HepG2 (cell line): ENCODE measurements at regions not wholly inside any gene's neighbourhood (a gene's known extent, or its start where the extent isn't known, plus 50 kb on each side); places are given as distances from the start of the nearest gene placed in this dataset.

Experiments used
- HMG20A ChIP-seq: IDR thresholded peaks from 2 replicates; pipeline ENCODE4 v1.6.1; 2016; ENCODE audit warnings: borderline replicate concordance
- KLF13 ChIP-seq: sonication (generic); formaldehyde crosslinking; IDR thresholded peaks from 2 replicates; pipeline ENCODE4 v1.4.0; 2020; ENCODE audit warnings: mild to moderate bottlenecking, missing genetic modification reagents
- ZFP37 ChIP-seq: sonication (generic); formaldehyde crosslinking; IDR thresholded peaks from 2 replicates; pipeline ENCODE4 v1.4.0; 2020; ENCODE audit warnings: missing genetic modification reagents, borderline replicate concordance
- TF ChIP-seq, protein P1 (sequence below): sonication (generic); formaldehyde crosslinking; IDR thresholded peaks from 2 replicates; pipeline ENCODE4 v1.4.0; 2020; ENCODE audit warnings: mild to moderate bottlenecking, missing genetic modification reagents
- TF ChIP-seq, protein P2 (sequence below): sonication (generic); formaldehyde crosslinking; IDR thresholded peaks from 2 replicates; pipeline ENCODE4 v1.4.0; 2020; ENCODE audit warnings: missing genetic modification reagents, borderline replicate concordance
- TF ChIP-seq, protein P3 (sequence below): sonication (generic); formaldehyde crosslinking; IDR thresholded peaks from 2 replicates; pipeline ENCODE4 v1.5.0; 2020; ENCODE audit warnings: mild to moderate bottlenecking, missing genetic modification reagents, borderline replicate concordance

DNA sequence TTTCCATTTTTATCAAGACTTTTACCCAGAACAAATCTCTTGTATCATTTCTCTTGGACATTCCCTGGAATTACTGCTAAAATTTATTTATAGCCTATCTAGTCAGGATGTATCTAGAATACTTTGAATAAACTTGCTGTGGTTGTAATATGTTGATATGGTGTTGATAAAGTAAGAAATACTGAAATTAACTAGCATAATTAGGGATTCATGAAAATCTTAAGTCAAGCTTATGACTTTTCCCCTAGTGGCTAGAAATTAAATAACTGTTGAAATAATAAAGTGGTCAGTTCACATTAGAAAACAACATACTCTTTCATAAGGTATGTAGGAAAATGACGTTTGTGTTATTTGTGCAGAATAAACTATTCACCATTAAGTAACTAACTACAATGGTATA is 73.1 kb upstream of the ANKRD50 start (continued):
- TF ChIP-seq, protein P1, sequence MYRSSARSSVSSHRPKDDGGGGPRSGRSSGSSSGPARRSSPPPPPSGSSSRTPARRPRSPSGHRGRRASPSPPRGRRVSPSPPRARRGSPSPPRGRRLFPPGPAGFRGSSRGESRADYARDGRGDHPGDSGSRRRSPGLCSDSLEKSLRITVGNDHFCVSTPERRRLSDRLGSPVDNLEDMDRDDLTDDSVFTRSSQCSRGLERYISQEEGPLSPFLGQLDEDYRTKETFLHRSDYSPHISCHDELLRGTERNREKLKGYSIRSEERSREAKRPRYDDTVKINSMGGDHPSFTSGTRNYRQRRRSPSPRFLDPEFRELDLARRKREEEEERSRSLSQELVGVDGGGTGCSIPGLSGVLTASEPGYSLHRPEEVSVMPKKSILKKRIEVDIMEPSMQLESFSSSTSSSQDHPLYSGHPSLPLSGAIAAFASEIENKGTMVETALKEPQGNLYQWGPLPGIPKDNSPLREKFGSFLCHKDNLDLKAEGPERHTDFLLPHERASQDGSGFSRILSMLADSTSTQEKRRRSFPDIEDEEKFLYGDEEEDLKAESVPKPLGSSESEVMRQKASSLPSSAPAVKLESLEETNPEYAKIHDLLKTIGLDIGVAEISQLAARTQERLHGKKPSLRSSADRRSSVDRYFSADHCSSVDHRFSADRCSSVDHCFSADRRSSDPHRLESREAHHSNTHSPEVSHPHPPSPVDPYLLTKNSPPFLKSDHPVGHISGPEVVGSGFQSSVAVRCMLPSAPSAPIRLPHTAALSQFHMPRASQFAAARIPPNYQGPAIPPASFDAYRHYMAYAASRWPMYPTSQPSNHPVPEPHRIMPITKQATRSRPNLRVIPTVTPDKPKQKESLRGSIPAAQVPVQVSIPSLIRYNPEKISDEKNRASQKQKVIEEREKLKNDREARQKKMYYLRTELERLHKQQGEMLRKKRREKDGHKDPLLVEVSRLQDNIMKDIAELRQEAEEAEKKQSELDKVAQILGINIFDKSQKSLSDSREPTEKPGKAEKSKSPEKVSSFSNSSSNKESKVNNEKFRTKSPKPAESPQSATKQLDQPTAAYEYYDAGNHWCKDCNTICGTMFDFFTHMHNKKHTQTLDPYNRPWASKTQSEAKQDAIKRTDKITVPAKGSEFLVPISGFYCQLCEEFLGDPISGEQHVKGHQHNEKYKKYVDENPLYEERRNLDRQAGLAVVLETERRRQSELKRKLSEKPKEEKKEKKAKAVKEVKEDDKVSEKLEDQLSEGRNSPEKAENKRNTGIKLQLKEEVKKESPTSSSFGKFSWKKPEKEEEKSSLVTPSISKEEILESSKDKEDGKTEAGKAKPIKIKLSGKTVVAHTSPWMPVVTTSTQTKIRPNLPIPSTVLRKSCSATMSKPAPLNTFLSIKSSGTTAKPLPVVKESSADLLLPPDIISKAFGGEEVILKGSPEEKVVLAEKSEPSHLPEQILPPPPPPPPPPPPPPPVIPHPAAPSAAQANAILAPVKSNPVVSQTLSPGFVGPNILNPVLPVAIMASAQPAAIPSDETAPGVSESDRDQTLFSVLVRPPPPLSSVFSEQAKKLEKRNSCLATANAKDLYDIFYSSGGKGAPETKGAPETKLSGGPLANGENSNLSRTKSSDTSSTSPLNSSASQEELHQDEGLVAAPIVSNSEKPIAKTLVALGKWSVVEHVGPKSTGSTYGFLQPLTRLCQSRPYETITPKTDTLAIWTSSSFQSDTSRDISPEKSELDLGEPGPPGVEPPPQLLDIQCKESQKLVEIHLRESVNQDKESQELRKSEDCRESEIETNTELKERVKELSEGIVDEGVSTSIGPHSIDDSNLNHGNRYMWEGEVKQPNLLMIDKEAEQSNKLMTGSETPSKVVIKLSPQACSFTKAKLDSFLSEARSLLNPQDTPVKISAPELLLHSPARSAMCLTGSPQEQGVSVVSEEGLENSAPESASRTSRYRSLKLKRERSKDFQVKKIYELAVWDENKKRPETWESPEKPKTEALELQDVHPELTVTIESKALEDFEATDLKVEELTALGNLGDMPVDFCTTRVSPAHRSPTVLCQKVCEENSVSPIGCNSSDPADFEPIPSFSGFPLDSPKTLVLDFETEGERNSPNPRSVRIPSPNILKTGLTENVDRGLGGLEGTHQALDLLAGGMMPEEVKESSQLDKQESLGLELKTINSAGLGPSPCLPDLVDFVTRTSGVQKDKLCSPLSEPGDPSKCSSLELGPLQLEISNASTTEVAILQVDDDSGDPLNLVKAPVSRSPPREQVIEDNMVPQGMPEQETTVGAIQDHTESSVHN = no peak
- no peak for TF ChIP-seq HMG20A (CRISPR knock-in tag)
- no peak for TF ChIP-seq KLF13 (CRISPR knock-in tag)
- TF ChIP-seq, protein P2, sequence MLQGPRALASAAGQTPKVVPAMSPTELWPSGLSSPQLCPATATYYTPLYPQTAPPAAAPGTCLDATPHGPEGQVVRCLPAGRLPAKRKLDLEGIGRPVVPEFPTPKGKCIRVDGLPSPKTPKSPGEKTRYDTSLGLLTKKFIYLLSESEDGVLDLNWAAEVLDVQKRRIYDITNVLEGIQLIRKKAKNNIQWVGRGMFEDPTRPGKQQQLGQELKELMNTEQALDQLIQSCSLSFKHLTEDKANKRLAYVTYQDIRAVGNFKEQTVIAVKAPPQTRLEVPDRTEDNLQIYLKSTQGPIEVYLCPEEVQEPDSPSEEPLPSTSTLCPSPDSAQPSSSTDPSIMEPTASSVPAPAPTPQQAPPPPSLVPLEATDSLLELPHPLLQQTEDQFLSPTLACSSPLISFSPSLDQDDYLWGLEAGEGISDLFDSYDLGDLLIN (CRISPR knock-in tag) = no peak
- TF ChIP-seq, protein P3, sequence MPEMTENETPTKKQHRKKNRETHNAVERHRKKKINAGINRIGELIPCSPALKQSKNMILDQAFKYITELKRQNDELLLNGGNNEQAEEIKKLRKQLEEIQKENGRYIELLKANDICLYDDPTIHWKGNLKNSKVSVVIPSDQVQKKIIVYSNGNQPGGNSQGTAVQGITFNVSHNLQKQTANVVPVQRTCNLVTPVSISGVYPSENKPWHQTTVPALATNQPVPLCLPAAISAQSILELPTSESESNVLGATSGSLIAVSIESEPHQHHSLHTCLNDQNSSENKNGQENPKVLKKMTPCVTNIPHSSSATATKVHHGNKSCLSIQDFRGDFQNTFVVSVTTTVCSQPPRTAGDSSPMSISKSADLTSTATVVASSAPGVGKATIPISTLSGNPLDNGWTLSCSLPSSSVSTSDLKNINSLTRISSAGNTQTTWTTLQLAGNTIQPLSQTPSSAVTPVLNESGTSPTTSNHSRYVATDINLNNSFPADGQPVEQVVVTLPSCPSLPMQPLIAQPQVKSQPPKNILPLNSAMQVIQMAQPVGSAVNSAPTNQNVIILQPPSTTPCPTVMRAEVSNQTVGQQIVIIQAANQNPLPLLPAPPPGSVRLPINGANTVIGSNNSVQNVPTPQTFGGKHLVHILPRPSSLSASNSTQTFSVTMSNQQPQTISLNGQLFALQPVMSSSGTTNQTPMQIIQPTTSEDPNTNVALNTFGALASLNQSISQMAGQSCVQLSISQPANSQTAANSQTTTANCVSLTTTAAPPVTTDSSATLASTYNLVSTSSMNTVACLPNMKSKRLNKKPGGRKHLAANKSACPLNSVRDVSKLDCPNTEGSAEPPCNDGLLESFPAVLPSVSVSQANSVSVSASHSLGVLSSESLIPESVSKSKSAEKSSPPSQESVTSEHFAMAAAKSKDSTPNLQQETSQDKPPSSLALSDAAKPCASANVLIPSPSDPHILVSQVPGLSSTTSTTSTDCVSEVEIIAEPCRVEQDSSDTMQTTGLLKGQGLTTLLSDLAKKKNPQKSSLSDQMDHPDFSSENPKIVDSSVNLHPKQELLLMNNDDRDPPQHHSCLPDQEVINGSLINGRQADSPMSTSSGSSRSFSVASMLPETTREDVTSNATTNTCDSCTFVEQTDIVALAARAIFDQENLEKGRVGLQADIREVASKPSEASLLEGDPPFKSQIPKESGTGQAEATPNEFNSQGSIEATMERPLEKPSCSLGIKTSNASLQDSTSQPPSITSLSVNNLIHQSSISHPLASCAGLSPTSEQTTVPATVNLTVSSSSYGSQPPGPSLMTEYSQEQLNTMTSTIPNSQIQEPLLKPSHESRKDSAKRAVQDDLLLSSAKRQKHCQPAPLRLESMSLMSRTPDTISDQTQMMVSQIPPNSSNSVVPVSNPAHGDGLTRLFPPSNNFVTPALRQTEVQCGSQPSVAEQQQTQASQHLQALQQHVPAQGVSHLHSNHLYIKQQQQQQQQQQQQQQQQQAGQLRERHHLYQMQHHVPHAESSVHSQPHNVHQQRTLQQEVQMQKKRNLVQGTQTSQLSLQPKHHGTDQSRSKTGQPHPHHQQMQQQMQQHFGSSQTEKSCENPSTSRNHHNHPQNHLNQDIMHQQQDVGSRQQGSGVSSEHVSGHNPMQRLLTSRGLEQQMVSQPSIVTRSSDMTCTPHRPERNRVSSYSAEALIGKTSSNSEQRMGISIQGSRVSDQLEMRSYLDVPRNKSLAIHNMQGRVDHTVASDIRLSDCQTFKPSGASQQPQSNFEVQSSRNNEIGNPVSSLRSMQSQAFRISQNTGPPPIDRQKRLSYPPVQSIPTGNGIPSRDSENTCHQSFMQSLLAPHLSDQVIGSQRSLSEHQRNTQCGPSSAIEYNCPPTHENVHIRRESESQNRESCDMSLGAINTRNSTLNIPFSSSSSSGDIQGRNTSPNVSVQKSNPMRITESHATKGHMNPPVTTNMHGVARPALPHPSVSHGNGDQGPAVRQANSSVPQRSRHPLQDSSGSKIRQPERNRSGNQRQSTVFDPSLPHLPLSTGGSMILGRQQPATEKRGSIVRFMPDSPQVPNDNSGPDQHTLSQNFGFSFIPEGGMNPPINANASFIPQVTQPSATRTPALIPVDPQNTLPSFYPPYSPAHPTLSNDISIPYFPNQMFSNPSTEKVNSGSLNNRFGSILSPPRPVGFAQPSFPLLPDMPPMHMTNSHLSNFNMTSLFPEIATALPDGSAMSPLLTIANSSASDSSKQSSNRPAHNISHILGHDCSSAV (CRISPR knock-in tag) = no peak
- no peak for TF ChIP-seq ZFP37 (CRISPR knock-in tag)
